ENCODE measurements at regions not wholly inside any gene's neighbourhood (a gene's known extent, or its start where the extent isn't known, plus 50 kb on each side); places are given as distances from the start of the nearest gene placed in this dataset.

DNA sequence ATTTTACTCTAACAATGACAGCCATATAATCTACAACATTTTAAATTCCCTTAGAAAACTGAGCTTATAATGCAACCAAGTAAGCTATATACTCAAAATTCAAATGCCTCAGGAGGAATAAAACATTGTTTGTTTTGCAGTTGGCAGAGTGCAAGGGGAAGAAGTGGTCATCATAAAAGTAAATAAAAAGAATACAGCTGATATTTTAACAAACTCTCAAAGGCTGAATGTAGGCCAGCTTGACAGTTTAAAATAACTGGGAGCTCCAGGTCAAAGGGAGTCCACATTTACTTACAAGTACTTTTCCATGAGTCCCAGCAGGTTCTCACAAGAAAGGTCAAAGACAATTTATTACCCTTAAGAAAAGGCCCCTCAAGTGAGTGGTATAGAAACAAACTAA is 589.8 kb downstream of the BCKDHB start:
- no peak overlapping the region for H3K4me3 ChIP-seq (ENCODE audit: low read depth, low read length)
- no peaks in the 10 kb centered on the region for H3K4me1 ChIP-seq (ENCODE audit: control insufficient read depth, insufficient read depth, low read length)
- CTCF ChIA-PET: interaction anchor here (0.6 kb wide), 1 partner anchor 1419 kb away, joined by 5 read pairs; no protein-coding TSS in a partner anchor
- H3K27ac ChIP-seq (ENCODE audit: extremely low read depth, low read depth, low read length): no peak overlapping the region
- POLR2A ChIA-PET: no interaction called here
- no peaks in the 10 kb centered on the region for H3K9me3 ChIP-seq (ENCODE audit: control insufficient read depth, insufficient read depth, low read depth, low read length)
- H3K36me3 ChIP-seq (ENCODE audit: control insufficient read depth in 2 of 2, insufficient read depth in 1 of 2, low read length in 2 of 2): no peaks in the 10 kb centered on the region
- TF ChIP-seq ZBTB21 (tag by site-specific recombination; IDR thresholded peaks at IDR 0.05): no peak
- no peak for TF ChIP-seq ZBTB7A (tag by site-specific recombination; IDR thresholded peaks at IDR 0.05; ENCODE audit: low read depth)
- TF ChIP-seq ZNF350 (tag by site-specific recombination; IDR thresholded peaks at IDR 0.05): no peak
- TF ChIP-seq ZNF292 (tag by site-specific recombination; IDR thresholded peaks at IDR 0.05; ENCODE audit: borderline replicate concordance, low read depth): no peak
- TF ChIP-seq OSR2 (tag by site-specific recombination; IDR thresholded peaks at IDR 0.05): no peak
- TF ChIP-seq ZSCAN23 (tag by site-specific recombination; IDR thresholded peaks at IDR 0.05): no peak
- no peak for TF ChIP-seq ZNF404 (tag by site-specific recombination; IDR thresholded peaks at IDR 0.05)
- no peak for TF ChIP-seq ZNF660 (tag by site-specific recombination; IDR thresholded peaks at IDR 0.05)
- TF ChIP-seq, protein P1, sequence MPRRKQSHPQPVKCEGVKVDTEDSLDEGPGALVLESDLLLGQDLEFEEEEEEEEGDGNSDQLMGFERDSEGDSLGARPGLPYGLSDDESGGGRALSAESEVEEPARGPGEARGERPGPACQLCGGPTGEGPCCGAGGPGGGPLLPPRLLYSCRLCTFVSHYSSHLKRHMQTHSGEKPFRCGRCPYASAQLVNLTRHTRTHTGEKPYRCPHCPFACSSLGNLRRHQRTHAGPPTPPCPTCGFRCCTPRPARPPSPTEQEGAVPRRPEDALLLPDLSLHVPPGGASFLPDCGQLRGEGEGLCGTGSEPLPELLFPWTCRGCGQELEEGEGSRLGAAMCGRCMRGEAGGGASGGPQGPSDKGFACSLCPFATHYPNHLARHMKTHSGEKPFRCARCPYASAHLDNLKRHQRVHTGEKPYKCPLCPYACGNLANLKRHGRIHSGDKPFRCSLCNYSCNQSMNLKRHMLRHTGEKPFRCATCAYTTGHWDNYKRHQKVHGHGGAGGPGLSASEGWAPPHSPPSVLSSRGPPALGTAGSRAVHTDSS (tag by site-specific recombination; IDR thresholded peaks at IDR 0.05): no peak
- TF ChIP-seq, protein P2, sequence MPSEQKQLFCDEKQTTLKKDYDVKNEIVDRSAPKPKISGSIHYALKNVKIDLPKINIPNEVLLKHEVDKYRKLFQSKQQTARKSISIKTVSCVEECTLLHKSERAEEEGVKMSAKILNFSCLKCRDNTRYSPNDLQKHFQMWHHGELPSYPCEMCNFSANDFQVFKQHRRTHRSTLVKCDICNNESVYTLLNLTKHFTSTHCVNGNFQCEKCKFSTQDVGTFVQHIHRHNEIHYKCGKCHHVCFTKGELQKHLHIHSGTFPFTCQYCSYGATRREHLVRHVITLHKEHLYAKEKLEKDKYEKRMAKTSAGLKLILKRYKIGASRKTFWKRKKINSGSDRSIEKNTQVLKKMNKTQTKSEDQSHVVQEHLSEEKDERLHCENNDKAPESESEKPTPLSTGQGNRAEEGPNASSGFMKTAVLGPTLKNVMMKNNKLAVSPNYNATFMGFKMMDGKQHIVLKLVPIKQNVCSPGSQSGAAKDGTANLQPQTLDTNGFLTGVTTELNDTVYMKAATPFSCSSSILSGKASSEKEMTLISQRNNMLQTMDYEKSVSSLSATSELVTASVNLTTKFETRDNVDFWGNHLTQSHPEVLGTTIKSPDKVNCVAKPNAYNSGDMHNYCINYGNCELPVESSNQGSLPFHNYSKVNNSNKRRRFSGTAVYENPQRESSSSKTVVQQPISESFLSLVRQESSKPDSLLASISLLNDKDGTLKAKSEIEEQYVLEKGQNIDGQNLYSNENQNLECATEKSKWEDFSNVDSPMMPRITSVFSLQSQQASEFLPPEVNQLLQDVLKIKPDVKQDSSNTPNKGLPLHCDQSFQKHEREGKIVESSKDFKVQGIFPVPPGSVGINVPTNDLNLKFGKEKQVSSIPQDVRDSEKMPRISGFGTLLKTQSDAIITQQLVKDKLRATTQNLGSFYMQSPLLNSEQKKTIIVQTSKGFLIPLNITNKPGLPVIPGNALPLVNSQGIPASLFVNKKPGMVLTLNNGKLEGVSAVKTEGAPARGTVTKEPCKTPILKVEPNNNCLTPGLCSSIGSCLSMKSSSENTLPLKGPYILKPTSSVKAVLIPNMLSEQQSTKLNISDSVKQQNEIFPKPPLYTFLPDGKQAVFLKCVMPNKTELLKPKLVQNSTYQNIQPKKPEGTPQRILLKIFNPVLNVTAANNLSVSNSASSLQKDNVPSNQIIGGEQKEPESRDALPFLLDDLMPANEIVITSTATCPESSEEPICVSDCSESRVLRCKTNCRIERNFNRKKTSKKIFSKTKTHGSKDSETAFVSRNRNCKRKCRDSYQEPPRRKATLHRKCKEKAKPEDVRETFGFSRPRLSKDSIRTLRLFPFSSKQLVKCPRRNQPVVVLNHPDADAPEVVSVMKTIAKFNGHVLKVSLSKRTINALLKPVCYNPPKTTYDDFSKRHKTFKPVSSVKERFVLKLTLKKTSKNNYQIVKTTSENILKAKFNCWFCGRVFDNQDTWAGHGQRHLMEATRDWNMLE (tag by site-specific recombination; conservative IDR thresholded peaks at IDR 0.05; ENCODE audit: low read depth): no peak
- no peak for TF ChIP-seq ZFP37 (tag by site-specific recombination; IDR thresholded peaks at IDR 0.05)
- no peak for TF ChIP-seq ZNF302 (tag by site-specific recombination; IDR thresholded peaks at IDR 0.05; ENCODE audit: low read depth)
- no peak for TF ChIP-seq ZNF791 (tag by site-specific recombination; IDR thresholded peaks at IDR 0.05)

DNA sequence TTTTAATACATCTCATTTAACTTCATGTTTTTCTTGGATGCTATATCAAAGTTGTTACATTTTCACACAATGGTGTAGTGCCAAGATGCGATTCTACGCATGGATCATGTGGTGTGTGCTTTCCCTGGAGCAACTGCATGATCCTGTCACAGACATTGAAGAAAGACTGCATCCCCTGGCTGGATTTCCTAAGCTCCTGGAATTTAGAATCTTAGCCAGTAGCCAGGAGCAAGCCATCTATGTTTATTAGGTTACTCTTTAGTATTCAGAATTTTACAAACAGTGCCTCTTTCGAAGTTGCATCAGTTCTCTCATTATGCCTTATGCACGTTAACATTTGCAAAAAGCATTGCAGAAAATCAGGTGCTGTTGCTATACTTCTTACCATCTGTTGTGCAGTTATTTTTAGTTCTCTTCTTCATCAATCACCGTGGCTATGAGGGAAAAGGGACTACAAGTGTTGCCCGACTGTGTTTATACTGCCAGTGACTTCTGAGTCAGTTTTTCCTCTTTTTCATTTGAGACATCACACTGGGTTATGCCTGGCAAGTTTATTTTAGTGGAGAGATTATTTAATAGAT is 584.2 kb downstream of the BCKDHB start:
- Histone ChIP-seq H3K4me3 (ENCODE audit: low read depth, low read length) (no peak overlapping the region), H3K4me1 (ENCODE audit: control insufficient read depth, insufficient read depth, low read length) (no peaks in the 10 kb centered on the region), H3K36me3 (ENCODE audit: control insufficient read depth in 2 of 2, insufficient read depth in 1 of 2, low read length in 2 of 2) (no peaks in the 10 kb centered on the region), H3K9me3 (ENCODE audit: control insufficient read depth, insufficient read depth, low read depth, low read length) (no peaks in the 10 kb centered on the region), H3K27ac (ENCODE audit: extremely low read depth, low read depth, low read length) (no peak overlapping the region)
- CTCF ChIA-PET: interaction anchor here (0.7 kb wide), 1 partner anchor 80 kb away, joined by 3 read pairs; no protein-coding TSS in a partner anchor
- POLR2A ChIA-PET: no interaction called here
- TF ChIP-seq ZNF239 (tag by site-specific recombination; IDR thresholded peaks at IDR 0.05) (no peak), ZNF423 (tag by site-specific recombination; IDR thresholded peaks at IDR 0.05) (no peak), KLF10 (tag by site-specific recombination; IDR thresholded peaks at IDR 0.05) (no peak), RBAK (tag by site-specific recombination; IDR thresholded peaks at IDR 0.05) (no peak), ZNF157 (tag by site-specific recombination; IDR thresholded peaks at IDR 0.05) (no peak), OVOL3 (tag by site-specific recombination; IDR thresholded peaks at IDR 0.05) (no peak), ZNF529 (tag by site-specific recombination; IDR thresholded peaks at IDR 0.05; ENCODE audit: insufficient replicate concordance) (no peak)
- TF ChIP-seq, protein P3, sequence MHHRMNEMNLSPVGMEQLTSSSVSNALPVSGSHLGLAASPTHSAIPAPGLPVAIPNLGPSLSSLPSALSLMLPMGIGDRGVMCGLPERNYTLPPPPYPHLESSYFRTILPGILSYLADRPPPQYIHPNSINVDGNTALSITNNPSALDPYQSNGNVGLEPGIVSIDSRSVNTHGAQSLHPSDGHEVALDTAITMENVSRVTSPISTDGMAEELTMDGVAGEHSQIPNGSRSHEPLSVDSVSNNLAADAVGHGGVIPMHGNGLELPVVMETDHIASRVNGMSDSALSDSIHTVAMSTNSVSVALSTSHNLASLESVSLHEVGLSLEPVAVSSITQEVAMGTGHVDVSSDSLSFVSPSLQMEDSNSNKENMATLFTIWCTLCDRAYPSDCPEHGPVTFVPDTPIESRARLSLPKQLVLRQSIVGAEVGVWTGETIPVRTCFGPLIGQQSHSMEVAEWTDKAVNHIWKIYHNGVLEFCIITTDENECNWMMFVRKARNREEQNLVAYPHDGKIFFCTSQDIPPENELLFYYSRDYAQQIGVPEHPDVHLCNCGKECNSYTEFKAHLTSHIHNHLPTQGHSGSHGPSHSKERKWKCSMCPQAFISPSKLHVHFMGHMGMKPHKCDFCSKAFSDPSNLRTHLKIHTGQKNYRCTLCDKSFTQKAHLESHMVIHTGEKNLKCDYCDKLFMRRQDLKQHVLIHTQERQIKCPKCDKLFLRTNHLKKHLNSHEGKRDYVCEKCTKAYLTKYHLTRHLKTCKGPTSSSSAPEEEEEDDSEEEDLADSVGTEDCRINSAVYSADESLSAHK (tag by site-specific recombination; IDR thresholded peaks at IDR 0.05): no peak
- TF ChIP-seq, protein P4, sequence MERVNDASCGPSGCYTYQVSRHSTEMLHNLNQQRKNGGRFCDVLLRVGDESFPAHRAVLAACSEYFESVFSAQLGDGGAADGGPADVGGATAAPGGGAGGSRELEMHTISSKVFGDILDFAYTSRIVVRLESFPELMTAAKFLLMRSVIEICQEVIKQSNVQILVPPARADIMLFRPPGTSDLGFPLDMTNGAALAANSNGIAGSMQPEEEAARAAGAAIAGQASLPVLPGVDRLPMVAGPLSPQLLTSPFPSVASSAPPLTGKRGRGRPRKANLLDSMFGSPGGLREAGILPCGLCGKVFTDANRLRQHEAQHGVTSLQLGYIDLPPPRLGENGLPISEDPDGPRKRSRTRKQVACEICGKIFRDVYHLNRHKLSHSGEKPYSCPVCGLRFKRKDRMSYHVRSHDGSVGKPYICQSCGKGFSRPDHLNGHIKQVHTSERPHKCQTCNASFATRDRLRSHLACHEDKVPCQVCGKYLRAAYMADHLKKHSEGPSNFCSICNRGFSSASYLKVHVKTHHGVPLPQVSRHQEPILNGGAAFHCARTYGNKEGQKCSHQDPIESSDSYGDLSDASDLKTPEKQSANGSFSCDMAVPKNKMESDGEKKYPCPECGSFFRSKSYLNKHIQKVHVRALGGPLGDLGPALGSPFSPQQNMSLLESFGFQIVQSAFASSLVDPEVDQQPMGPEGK (tag by site-specific recombination; IDR thresholded peaks at IDR 0.05): no peak
- TF ChIP-seq, protein P5, sequence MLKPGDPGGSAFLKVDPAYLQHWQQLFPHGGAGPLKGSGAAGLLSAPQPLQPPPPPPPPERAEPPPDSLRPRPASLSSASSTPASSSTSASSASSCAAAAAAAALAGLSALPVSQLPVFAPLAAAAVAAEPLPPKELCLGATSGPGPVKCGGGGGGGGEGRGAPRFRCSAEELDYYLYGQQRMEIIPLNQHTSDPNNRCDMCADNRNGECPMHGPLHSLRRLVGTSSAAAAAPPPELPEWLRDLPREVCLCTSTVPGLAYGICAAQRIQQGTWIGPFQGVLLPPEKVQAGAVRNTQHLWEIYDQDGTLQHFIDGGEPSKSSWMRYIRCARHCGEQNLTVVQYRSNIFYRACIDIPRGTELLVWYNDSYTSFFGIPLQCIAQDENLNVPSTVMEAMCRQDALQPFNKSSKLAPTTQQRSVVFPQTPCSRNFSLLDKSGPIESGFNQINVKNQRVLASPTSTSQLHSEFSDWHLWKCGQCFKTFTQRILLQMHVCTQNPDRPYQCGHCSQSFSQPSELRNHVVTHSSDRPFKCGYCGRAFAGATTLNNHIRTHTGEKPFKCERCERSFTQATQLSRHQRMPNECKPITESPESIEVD (tag by site-specific recombination; IDR thresholded peaks at IDR 0.05): no peak
